NCI-H128 (cell line): ENCODE measurements at regions not wholly inside any gene's neighbourhood (a gene's known extent, or its start where the extent isn't known, plus 50 kb on each side); places are given as distances from the start of the nearest gene placed in this dataset.

Experiments
- DNase-seq: peaks from one replicate; lab custom pipeline; 2025; ENCODE audit not compliant: unreplicated experiment; lab: John Stamatoyannopoulos, UW

DNA sequence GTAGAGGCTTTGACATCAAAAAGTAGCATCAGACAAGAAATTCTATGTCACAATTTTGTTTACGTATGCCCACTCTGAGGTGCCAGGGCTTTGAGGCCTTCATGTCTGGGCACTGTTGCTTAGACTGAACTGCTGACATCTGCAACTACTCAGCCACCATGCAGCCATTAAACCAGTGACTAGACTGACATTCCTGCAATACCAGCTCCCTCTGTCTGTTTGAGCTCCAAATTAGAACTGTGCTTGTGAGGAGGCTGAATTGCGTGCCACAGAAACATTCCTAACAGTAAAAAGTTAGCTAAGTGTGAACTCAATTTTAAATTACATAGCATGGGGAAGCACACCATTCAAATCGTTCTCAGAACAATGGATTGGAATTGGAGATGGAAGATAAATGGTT is 163.2 kb downstream of the INSIG2 start:
- DNase-seq, result no peak

DNA sequence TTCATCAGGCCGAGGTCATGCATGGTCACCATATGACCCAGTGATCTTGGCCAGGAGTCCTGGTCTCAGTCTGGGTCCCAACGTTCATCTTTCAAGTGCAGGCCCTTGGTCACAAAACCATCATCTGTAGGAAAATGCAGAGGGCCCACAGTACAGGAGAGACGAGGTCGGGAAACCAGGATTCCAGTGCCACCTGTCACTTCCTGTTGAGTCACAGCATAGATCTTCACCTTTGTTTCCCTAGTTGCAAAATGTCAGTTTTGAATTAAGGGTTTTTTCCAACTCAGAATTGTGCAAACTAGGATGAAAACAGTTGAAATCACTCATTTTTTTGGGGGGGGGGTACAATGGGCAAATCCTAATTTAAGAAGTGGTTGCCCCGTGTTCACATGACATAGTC is 162.2 kb downstream of the INSIG2 start:
- no peak for DNase-seq

DNA sequence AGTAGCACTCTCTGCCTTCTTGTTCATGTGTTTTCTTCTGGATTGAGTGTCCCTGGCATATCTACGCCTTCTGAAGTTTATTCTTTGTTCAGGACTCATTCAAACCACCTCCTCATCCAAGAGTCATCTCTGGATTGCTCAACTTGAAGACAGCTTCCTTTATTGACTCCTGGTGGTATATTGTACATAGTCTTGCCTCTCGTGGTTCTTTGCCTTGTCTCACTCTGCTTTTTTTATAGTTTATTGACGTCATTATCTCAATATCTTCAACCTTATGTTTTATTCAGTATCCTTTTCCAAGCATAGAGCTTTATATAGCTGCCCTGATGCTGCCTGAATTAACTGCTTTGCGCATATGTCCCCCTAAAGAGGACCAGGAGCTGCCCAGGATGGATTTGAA is 161.7 kb downstream of the INSIG2 start:
- no peak for DNase-seq

DNA sequence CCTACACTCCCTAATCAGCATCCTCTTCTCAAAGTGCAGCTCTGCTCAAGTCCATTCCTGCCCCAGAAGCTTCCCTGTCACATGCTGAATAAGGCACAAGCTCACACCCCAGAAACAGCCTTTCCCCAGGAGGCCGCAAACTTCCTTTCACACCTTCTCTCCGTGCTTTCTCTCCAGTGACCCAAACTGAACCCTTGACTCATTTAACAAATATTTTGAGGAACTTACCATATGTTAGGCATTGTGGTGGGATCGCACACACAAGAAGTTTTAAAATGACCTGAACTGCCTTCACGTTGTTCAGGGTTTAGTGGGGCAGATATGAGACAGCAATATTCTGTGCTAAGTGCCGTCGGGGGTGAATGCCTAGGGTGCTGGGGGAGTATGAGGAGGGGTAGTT is 161.3 kb downstream of the INSIG2 start:
- DNase-seq, result no peak

DNA sequence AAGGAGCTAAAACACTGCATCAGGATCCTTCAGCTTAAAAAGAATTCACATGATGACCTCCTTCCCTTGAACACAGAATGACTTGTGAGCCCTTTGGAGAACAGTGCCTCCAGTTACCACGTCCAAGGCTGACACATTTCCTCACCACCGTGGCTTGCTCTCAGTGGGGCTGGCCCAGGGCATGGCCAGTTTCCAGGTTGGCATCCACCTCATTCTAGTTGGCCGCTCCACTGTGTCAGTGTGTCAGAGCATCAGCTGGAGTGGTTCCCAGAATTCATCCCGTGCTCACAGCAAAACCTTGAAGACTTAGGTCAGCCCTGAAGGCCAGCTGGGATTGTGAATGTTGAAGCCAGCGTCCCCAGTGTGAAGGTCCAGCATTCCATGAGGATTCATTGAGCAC is 158.5 kb downstream of the INSIG2 start:
- no peak for DNase-seq

DNA sequence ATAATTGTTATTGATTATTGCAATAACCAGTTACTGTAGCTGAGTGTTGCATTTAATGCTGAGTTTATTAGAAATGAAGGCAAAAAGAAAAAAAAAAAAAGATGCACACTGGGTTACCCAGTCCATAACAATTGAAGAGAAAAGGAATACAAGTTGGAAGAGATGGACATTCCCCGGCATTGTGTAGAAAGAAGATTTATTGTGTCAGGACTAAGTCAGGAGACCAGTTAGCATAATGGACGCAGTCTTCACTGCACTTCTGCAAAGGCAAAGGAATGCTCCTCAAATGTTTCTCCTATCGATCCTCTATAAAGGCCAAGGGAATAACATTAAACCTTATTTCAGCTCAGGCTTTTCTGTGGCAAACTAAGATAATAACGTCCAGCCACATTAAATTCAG is 157.8 kb downstream of the INSIG2 start:
- DNase-seq, result no peak

DNA sequence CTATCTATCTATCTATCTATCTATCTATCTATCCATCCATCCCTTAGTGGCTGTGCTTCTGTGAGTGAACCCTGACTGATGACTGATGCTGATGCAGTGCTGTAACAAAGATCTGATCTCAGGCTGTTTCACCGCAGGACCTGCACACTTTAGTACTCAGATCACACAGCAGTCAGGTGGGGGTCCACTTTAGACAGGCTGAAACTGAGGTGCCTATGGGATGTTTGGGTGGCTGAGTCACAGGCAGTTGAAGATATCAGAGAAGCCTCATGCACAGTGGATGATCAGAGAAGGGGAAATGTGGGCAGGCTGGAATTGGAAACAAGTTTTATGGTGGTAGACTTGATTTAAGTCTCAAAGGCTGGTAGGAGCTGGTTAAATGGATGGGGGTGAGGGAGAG is 156.4 kb downstream of the INSIG2 start:
- no peak for DNase-seq

DNA sequence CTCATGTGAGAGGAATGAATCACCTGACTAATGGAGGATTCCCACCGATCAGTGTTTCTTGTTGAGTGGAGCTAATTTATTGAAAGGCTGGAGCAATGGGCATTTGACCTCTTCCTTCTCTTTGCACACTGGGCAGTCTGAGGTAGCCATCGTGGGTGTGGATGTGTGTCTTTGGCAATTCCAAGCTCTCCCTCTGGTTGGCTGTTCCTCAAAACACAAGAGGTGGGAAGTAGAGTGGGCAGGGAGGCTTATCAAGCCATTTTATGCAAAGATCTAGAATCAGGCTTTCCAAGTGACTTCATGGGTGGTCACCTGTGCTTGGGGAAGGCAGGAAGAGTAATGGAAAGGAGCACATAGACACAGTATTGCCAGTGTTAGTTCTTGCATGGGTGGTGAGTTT is 154.8 kb downstream of the INSIG2 start:
- DNase-seq, result no peak

DNA sequence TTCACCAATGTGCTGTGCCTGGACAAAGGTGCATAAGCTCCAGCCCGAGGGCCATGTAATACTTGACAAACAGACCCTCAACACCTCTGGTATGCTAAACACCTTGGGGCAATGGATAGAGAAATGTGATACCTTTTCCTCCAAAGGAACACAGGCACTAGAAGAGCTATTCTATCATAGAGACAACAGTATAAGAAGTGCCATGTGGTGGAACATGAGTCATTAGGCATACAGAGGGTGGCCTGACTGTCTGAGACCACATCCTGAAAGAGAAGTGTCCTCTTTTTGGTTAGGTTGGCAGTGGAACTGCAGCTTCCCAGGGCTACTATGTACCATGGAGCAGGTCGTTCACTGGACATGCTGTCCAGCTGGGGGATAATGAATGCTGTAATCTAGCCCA is 153.9 kb downstream of the INSIG2 start:
- no peak for DNase-seq

DNA sequence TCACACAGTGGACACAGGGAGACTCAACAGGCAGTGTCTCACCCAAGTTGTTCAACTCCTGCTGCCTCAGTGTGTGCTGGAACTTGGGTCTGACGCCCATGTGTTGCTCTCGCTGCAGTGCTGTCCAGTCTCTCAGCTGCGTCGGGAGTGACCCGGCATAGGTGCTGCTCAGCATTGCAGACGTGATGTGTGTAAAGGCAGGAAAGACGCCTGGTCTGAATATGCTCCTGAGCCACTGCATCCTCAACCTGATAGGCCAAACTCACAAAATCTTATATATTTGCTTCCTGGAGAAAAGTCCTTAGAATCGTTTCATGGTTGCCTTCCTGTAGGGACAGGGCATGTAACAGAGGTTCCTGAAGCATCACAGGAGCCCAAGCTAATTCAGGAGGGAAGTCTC is 152.9 kb downstream of the INSIG2 start:
- no peak for DNase-seq

DNA sequence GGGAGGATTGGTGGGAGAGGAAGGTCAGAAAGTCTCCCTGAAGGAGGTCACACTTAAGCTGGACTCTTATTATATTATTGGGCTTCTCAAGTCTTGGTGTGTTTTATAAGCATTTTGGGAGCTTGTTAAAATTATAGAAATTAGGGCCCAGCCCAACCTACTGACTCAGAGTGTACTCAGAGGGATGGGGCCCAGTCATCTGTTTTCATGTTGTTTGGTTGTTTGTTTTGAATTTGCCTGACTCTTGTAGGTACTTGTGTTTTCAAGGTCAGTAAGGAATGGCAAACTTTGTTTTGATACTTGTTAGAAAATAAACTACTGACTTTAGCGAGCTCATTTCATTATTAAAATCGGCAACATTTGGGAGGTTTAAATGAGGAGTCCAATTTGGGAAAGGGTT is 152.0 kb downstream of the INSIG2 start:
- DNase-seq, result no peak

DNA sequence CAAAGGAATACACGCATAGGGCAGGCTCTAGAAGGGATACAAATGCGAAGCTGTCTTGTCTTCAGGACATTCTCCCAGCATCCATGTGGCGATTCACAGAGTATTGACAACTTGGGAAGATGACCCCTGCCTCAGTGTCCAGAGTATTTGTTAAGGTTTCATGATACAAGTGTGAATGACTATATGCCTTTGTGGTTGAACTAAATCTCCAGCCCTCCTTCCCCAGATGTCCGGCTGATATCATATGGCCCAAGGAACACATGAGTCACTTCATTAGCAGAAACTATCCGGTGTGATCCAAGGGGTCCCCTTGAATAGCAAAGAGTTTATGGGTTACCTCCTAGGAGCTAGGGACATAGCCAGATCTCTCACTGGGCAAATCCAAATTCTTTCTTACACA is 151.0 kb downstream of the INSIG2 start:
- no peak for DNase-seq

DNA sequence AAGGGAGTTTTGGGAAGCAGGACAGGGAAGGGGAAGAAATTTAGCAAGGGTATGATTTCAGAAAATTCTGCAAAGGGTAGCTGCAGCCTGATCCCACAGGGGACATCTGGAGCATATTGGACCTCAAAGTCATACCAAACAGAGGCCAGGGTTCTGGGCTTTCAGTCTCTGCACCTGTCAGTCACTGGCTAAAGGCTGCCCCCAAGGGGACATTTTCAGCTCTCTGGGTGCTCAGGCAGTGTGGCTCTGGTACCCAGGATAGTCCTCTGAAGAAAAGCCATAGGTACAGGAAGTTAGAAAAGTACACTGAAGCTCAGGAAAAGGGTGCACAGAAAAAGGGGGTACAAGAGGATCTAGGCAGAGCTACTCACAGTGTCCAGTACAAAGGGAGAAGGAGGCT is 149.2 kb downstream of the INSIG2 start:
- no peak for DNase-seq

DNA sequence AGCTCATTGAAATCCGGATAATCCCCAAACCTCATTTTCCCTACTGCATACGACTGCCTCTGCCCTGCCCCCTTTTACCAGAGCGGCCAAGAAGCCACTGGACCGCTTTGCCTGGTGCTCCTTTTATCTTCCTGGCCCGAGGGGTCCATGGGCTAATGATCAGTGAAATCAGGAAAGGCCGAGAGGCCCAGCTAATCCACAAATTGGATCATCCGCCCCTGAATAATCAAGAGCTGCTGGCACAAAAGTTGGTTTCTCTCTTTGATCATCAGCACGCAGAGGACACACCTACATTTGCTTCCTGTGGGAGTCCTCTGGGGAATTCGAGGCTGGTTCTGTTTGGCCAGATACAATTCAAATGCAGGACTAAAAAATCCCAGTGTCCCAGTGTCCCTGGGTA is 144.5 kb downstream of the INSIG2 start:
- no peak for DNase-seq

DNA sequence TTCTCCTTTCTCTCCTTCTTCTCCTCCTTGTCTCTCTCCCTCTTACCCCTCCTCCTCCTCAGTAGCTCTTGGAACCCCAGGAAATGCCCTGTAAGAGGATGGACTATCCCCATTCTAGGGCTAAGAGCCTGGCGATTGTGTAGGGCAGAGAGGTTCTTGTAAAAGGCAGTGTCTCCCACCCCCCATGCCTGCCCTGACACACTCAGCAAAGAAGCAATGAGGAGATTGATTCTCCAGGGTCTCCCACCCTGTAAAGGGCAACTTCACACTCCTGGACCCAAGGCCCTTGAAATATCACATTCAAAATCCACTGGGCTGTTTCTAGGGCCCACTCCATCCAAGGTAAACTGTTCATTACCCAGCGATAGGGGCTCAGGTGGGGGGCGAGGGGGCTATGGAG is 144.1 kb downstream of the INSIG2 start:
- DNase-seq, result no peak

DNA sequence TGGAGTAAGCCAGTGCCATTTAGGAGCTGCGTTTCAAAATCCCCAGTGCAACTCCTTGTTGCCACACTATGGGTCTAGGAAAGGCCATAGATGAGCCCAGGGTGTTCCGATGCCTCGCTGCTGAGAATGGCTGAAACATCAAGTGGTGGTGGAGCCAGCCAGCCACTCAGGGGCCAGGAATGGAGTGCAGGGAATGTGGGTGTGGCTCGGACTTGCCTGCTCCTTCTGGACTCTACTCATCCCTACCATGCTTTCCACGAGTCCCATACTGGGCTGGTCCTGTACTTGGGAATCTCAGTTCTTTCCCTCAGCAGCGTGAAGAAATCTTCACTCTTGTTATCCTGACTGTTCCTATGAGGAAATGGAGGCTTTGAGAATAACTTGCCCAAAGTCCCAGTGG is 143.5 kb downstream of the INSIG2 start:
- no peak for DNase-seq

DNA sequence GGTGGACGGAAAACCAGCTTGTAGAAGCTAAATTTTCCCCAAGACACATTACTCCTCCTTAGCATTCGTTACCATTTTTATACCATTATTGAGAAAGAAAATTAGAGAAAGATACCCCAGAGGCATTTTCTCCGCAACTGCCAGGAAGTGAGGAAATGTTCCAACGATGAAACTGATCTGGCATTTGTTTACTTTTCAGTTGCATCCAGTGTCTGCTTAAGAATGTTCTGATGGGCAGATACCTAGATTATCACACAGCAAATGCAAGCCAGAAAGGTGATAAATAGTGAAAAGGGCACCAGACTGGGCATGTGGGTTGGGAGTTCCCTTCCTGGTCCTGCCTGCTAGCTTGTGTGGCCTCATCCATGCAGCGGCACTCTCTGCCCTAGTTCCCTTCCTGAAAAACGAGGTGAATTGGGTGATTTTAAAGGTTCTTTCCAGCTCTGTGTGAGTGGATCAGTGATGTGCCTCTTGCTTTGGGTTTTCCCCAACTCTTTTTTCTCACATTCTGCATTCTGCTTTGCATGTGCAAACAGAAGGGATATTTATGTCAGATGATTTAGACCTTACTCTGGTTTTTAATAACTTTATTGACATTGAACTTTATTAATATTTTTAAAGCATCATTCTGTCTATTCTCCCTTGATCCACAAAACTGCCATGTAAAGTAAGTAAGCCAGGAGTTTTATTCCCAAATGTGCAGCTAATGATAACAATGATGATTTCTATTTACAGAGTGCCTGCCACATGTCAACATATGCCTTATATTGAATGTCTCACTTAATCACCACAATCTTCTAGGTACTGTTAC is 139.6 kb downstream of the INSIG2 start:
- no peak for DNase-seq

DNA sequence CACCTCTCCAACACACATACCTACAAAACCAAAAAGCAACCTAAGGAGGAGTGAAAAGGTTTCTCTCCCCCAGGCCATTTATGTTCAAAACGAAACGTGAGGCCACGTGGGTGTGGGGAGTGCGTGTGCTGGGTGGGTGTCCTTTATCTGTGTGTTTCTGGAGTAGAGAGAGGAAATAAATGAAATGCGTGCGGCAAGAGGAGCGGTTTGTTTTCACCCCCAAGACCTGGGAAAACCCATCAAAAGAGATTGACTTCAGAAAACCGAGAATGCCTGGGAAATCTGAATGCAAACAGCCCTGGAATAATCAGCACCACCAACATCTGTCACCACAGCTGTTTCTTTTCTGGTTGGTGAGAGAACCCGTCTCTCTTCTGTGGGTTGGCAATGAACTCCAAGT is 137.4 kb downstream of the INSIG2 start:
- no peak for DNase-seq

DNA sequence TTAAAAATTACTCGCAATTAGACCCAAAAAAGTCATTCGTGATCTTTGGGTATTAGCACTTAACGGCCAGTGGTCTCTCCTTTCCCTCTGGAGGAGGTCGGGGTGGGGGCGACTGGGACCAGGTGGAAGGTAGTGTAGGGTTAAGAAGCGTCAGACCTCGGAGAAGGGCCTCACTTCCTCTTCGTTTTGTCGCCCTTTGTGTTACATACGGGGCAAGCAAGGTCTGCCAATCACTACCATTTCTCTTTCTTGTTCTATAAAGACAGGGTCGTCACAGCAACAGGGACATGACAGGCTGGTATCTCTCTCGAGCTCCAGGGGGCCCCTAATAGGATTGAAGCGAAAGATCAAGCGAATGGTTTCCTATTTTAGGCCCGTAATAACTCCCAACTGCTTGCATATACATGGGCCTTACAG is 136.6 kb downstream of the INSIG2 start:
- DNase-seq, result no peak

DNA sequence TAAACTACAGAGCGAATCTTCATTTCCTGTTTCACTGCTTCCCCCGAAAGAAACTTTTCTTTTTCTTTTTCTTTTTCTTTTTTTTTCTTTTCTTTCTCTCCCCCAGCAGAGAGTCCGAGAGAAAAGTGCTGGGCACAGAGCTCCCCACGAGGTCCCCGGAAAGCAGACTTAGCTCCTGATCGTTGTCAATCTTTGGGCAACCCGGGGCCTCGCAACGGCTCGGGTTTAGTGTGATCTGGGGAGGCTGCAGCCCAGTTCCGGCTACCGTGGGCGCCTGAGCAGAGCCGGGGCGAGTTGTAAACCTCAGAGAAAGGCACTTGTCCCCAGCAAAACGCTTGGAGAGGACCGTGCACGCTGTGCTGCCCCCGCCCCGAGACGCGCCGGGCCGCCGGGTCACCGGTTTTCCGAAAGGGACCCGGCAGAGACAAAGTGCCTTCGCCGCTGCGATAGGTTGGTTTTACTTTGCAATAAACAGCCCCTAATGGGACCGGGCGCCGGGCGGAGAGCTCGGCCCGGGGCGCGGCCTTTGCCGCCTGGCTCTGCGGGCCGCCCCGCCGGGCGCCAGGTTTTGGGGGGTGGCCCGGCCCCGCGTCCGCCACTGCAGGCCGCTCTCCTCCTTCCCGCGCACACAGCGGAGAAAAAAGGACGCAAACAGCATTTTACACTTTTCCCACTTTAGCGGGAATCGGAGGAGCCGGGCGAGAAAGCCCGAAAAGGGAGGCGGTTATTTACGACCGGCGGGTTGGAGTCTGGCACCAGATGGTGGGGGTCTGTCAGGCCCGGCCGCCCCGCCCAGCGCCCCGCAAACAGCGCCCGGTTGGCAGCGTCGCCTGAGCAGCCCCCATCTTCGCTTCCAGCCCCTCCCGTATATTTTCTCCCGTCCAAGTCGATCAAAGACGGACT is 136.0 kb downstream of the INSIG2 start:
- DNase-seq, result no peak

DNA sequence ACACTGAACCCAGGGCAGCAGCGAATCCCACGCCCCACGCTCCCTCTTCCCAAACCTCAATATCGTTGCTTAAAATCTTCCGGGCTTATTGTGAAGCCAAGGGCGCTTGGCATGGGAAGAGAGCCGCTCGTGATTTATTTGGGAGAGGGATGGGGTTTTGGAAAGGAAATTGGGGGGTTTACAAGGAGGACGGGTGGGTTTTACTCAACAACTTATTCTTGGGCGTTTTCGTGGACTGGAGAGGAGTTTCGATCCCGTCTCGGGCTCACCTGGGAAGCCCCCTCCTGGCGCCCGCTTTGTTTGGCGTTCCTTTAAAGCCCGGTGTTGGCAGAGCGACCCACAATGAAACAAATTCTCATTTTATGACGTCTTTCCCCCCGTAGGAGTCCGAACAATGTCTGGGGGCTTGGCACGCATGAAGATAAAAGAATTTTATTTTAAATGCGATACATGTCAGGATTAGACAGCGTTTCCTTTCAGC is 135.3 kb downstream of the INSIG2 start:
- no peak for DNase-seq
